Calu3 (cell line): ENCODE measurements at regions not wholly inside any gene's neighbourhood (a gene's known extent, or its start where the extent isn't known, plus 50 kb on each side); places are given as distances from the start of the nearest gene placed in this dataset.

ENCODE experiments used
- BruUV-seq: library from RNA; stranded (reverse); fragments of 400-500 nt; replicated peaks from 2 replicates; lab custom pipeline; 2021; lab: Mats Ljungman, UMichigan
- CTCF ChIA-PET: fragments of 300-600 bp; sonication (Branson Sonifier 250); formaldehyde crosslinking; loops from one replicate; lab custom pipeline; 2022; ENCODE audit warnings: antibody characterized with exemption; lab: Charles Lee
- DNase-seq: peaks from one replicate; pipeline ENCODE4 v3.0.0; 2022
- H3K27ac Mint-ChIP-seq: one replicate; pipeline ENCODE4 v1.8.0; 2022; ENCODE audit warnings: mixed read lengths; ENCODE audit not compliant: unreplicated experiment
- H3K27me3 Mint-ChIP-seq: one replicate; pipeline ENCODE4 v1.8.0; 2022; ENCODE audit warnings: mixed read lengths; ENCODE audit not compliant: unreplicated experiment
- H3K36me3 Mint-ChIP-seq: one replicate; pipeline ENCODE4 v1.8.0; 2022; ENCODE audit warnings: mild to moderate bottlenecking, moderate library complexity, mixed read lengths; ENCODE audit not compliant: insufficient read depth, unreplicated experiment
- H3K4me1 Mint-ChIP-seq: one replicate; pipeline ENCODE4 v1.8.0; 2022; ENCODE audit warnings: mild to moderate bottlenecking, low read depth, mixed read lengths; ENCODE audit not compliant: unreplicated experiment
- H3K4me3 Mint-ChIP-seq: one replicate; pipeline ENCODE4 v1.8.0; 2022; ENCODE audit warnings: mild to moderate bottlenecking, low read depth, moderate library complexity, mixed read lengths; ENCODE audit not compliant: unreplicated experiment
- H3K9me3 Mint-ChIP-seq: one replicate; pipeline ENCODE4 v1.8.0; 2022; ENCODE audit warnings: low read depth, mixed read lengths; ENCODE audit not compliant: unreplicated experiment
- CTCF ChIP-seq: fragments of 200-600 bp; IDR thresholded peaks from one replicate; pipeline ENCODE4 v1.8.0; 2022; ENCODE audit warnings: antibody characterized with exemption; ENCODE audit not compliant: unreplicated experiment
- intact Hi-C: fragments of 100-400 bp; cut with micrococcal nuclease; formaldehyde crosslinking; loops from one replicate; pipeline ENCODE4 v1.10.0; 2022; ENCODE audit not compliant: unreplicated experiment

GRCh38 chrX:152079768-152080167 lies 58.6 kb downstream of the MAGEA10 start:
- H3K9me3 Mint-ChIP-seq = no peaks in the 10 kb centered on the region
- H3K36me3 Mint-ChIP-seq = no peaks in the 10 kb centered on the region
- CTCF ChIA-PET = no interaction called here
- no peak overlapping the region for H3K4me3 Mint-ChIP-seq
- H3K27ac Mint-ChIP-seq = no peak overlapping the region
- no peak for TF ChIP-seq CTCF
- BruUV-seq = no TSS peak
- no peaks in the 10 kb centered on the region for H3K27me3 Mint-ChIP-seq
- peaks cover 2% of the 10 kb centered on the region for H3K4me1 Mint-ChIP-seq
- no peak for DNase-seq
- intact Hi-C loops = no loop called here

GRCh38 chrX:152074163-152074562 lies 64.2 kb downstream of the MAGEA10 start:
- intact Hi-C loops = no loop called here
- CTCF ChIA-PET = interaction anchor here (0.6 to 0.7 kb wide), 2 partner anchors 18 to 45 kb away, joined by 3 to 10 read pairs; no protein-coding TSS in a partner anchor
- H3K27ac Mint-ChIP-seq = no peak overlapping the region
- H3K36me3 Mint-ChIP-seq = no peaks in the 10 kb centered on the region
- TF ChIP-seq CTCF = no peak
- H3K4me1 Mint-ChIP-seq = peaks cover 25% of the 10 kb centered on the region
- no peaks in the 10 kb centered on the region for H3K27me3 Mint-ChIP-seq
- DNase-seq = no peak
- BruUV-seq = no TSS peak
- no peak overlapping the region for H3K4me3 Mint-ChIP-seq
- no peaks in the 10 kb centered on the region for H3K9me3 Mint-ChIP-seq

- intact Hi-C loops = no loop called here
- CTCF ChIA-PET = interaction anchor here (0.6 to 1.0 kb wide), 2 partner anchors 60 to 87 kb away, joined by 3 read pairs; no protein-coding TSS in a partner anchor
- Mint-ChIP-seq H3K4me3 (no peak overlapping the region), H3K9me3 (no peaks in the 10 kb centered on the region), H3K4me1 (peaks cover 25% of the 10 kb centered on the region), H3K27me3 (no peaks in the 10 kb centered on the region), H3K36me3 (no peaks in the 10 kb centered on the region), H3K27ac (peak overlapping the region; percentile 1)
- no peak for TF ChIP-seq CTCF
- peak; percentile 36 for DNase-seq
- no TSS peak for BruUV-seq
These were observed 66.1 kb downstream of the MAGEA10 start for GRCh38 chrX:152072236-152072635.

GRCh38 chrX:152070144-152070543 lies 68.2 kb downstream of the MAGEA10 start:
- DNase-seq = no peak
- intact Hi-C loops = no loop called here
- Mint-ChIP-seq H3K27me3 (no peaks in the 10 kb centered on the region), H3K9me3 (peaks cover 2% of the 10 kb centered on the region), H3K36me3 (no peaks in the 10 kb centered on the region), H3K4me3 (no peak overlapping the region), H3K4me1 (peaks cover 25% of the 10 kb centered on the region), H3K27ac (no peak overlapping the region)
- TF ChIP-seq CTCF = no peak
- CTCF ChIA-PET = no interaction called here
- BruUV-seq = no TSS peak
